ENCODE measurements at regions not wholly inside any gene's neighbourhood (a gene's known extent, or its start where the extent isn't known, plus 50 kb on each side); places are given as distances from the start of the nearest gene placed in this dataset.

DNA sequence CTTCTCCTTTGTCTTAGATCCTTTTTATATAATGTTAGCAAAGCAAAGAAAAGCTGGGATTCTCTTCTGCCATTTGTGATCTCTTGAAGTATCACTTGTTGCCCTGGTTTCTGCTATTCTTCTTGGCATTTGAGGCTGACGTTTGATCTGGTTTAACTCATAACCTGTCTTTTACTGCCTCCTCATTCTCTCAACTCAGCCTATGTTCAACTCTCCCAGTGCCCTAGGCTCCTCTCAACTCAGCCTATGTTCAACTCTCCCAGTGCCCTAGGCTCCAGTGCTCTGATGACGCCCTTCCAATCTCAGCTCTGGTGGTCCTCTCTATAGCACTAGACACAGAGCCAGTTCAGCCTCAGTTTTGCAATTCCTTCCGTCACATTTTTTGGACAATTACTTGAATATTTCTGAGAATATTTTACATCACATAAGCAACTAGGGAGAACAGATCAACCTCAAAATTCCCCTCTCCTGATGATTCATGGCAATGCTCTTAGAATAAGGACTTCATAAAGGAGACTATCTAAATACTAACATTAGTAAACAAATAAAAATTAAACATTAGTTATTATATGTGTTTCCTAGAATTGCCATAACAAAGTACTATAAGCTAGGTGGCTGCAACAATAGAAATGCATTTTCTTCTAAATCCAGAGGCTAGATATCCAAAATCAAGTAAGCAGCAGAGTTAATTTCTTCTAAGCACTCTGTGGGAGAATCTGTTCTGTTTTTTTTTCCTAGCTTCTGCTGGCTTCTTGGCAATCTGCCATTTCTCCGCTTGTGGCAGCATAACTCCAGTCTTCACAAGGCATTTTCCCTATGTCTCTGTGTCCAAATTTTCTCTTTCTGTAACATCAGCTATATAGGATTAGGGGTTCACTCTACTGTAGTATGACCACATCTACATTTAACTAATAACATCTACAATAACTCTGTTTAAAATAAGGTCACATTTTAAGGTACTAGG lies 662.1 kb upstream of the FTMT start:
- no peaks in the 10 kb centered on the region for H3K4me1 ChIP-seq (ENCODE audit: control insufficient read depth in 2 of 2, insufficient read depth in 2 of 2, low read length in 2 of 2)
- no peak overlapping the region for H3K4me3 ChIP-seq (ENCODE audit: low read length in 2 of 2)
- no peaks in the 10 kb centered on the region for H3K9me3 ChIP-seq (ENCODE audit: control insufficient read depth in 2 of 2, insufficient read depth in 1 of 2, low read length in 1 of 2)
- 84% methylated on average over 4 of the region's 4 CpGs for WGBS
- no peaks in the 10 kb centered on the region for H3K27me3 ChIP-seq (ENCODE audit: control insufficient read depth in 2 of 2, insufficient read depth in 1 of 2, low read length in 1 of 2)
- H3K27ac ChIP-seq (ENCODE audit: low read depth in 1 of 2, low read length in 1 of 2) = no peak overlapping the region
- no peak for DNase-seq (ENCODE audit: low read depth in 6 of 9, low spot score in 9 of 9)
- H3K36me3 ChIP-seq (ENCODE audit: control insufficient read depth in 2 of 2, insufficient read depth in 2 of 2, low read length in 1 of 2) = no peaks in the 10 kb centered on the region

DNA sequence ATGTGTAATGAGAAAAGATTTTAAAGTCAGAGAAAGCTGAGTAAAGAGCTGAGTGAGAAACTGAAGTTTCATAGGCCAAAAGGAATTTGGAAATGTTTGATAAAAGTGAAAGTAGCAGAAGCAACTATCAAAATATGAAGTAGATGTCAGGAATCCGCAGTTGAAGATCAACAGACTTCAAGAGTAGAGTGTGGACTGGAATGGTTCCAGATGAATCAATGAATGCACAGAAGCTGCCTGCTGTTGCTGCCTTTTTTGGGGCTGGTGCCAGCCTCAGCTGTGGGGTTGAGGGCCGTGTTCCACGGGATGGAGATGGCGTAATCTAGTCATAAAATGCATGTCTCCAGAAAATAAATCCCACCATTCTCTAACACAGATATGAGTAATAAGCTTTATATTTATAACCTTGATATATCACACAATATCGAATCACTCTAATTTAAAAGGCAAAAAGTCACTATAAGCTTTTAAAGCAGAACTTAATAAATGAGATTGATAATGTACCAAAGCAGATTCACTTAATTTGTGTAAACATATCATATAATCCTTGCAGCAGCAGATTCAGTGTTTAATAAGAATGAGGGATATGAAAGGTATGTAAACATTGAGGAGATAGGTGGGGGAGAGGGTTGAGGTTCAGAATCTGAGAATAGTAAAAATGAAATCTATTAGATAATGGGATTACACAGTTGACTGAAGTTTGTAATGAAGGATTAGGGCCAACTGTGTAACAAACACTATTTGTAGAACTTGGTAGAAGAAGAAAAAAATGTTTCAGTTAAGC lies 652.3 kb upstream of the FTMT start:
- Histone ChIP-seq H3K36me3 (ENCODE audit: control insufficient read depth in 2 of 2, insufficient read depth in 2 of 2, low read length in 1 of 2) (no peaks in the 10 kb centered on the region), H3K9me3 (ENCODE audit: control insufficient read depth in 2 of 2, insufficient read depth in 1 of 2, low read length in 1 of 2) (no peaks in the 10 kb centered on the region), H3K4me1 (ENCODE audit: control insufficient read depth in 2 of 2, insufficient read depth in 2 of 2, low read length in 2 of 2) (no peaks in the 10 kb centered on the region), H3K27me3 (ENCODE audit: control insufficient read depth in 2 of 2, insufficient read depth in 1 of 2, low read length in 1 of 2) (no peaks in the 10 kb centered on the region), H3K4me3 (ENCODE audit: low read length in 2 of 2) (no peak overlapping the region), H3K27ac (ENCODE audit: low read depth in 1 of 2, low read length in 1 of 2) (no peak overlapping the region)
- DNase-seq (ENCODE audit: low read depth in 6 of 9, low spot score in 9 of 9) = no peak
- WGBS = 92% methylated on average over 5 of the region's 5 CpGs

DNA sequence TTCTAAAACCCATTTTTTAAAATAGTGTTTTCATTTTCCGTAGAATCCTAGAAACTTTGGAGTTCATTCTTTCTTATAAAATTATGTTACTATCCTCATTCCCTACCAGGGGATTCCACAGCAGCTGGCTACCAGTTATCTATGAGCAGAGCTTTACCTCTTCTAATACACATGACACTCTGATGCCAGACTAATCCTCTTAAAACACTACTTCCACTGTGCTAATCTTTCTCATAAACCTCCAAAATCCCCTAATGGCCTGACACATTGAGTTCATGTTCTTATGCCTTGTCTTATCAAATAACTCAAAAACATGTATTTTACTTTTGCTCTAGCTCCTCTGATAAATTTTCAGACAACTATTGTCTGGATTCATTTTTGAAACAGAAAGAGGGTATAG lies 633.6 kb upstream of the FTMT start:
- Histone ChIP-seq H3K4me1 (ENCODE audit: control insufficient read depth in 2 of 2, insufficient read depth in 2 of 2, low read length in 2 of 2) (no peaks in the 10 kb centered on the region), H3K27ac (ENCODE audit: low read depth in 1 of 2, low read length in 1 of 2) (no peak overlapping the region), H3K36me3 (ENCODE audit: control insufficient read depth in 2 of 2, insufficient read depth in 2 of 2, low read length in 1 of 2) (no peaks in the 10 kb centered on the region), H3K27me3 (ENCODE audit: control insufficient read depth in 2 of 2, insufficient read depth in 1 of 2, low read length in 1 of 2) (no peaks in the 10 kb centered on the region), H3K4me3 (ENCODE audit: low read length in 2 of 2) (no peak overlapping the region), H3K9me3 (ENCODE audit: control insufficient read depth in 2 of 2, insufficient read depth in 1 of 2, low read length in 1 of 2) (peaks cover 2 to 13% of the 10 kb centered on the region in 2 donors)
- no peak for DNase-seq (ENCODE audit: low read depth in 6 of 9, low spot score in 9 of 9)
- 97% methylated on average over 1 of the region's 1 CpG for whole genome bisulfite sequencing

DNA sequence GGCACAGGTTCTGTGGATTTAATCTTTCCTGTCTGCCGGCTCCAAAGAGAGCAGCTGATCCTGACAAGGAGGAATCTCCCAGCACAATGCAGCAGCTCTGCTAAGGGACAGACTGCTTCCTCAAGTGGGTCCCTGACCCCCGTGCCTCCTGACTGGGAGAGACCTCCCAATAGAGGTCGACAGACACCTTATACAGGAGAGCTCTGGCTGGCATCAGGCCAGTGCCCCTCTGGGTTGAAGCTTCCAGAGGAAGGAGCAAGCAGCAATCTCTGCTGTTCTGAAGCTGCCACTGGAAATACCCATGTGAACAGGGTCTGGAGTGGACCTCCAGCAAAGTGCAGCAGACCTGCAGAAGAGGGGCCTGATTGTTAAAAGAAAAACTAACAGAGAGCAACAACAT lies 630.2 kb upstream of the FTMT start:
- Histone ChIP-seq H3K27me3 (ENCODE audit: control insufficient read depth in 2 of 2, insufficient read depth in 1 of 2, low read length in 1 of 2) (no peaks in the 10 kb centered on the region), H3K4me1 (ENCODE audit: control insufficient read depth in 2 of 2, insufficient read depth in 2 of 2, low read length in 2 of 2) (no peaks in the 10 kb centered on the region), H3K36me3 (ENCODE audit: control insufficient read depth in 2 of 2, insufficient read depth in 2 of 2, low read length in 1 of 2) (no peaks in the 10 kb centered on the region), H3K9me3 (ENCODE audit: control insufficient read depth in 2 of 2, insufficient read depth in 1 of 2, low read length in 1 of 2) (peaks cover 2 to 9% of the 10 kb centered on the region in 2 donors), H3K27ac (ENCODE audit: low read depth in 1 of 2, low read length in 1 of 2) (no peak overlapping the region), H3K4me3 (ENCODE audit: low read length in 2 of 2) (no peak overlapping the region)
- no peak for DNase-seq (ENCODE audit: low read depth in 6 of 9, low spot score in 9 of 9)
- WGBS = 90% methylated on average over 3 of the region's 3 CpGs

DNA sequence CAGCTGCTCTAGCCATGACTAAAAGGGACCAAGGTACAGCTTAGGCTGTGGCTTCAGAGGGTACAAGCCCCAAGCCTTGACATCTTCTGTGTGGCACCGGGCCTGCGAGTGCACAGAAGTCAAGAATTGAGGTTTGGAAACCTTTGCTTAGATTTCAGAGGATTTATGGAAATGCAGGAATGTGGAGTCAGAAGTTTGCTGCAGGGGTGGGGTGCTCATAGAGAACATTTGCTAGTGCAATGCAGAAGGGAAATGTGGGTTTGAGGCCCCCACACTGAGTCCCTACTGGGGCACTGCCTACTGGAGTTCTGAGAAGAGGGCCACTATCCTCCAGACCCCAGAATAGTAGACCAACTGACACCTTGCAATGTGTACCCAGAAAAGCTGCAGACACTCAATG lies 624.9 kb upstream of the FTMT start:
- no peaks in the 10 kb centered on the region for H3K36me3 ChIP-seq (ENCODE audit: control insufficient read depth in 2 of 2, insufficient read depth in 2 of 2, low read length in 1 of 2)
- no peaks in the 10 kb centered on the region for H3K4me1 ChIP-seq (ENCODE audit: control insufficient read depth in 2 of 2, insufficient read depth in 2 of 2, low read length in 2 of 2)
- DNase-seq (ENCODE audit: low read depth in 6 of 9, low spot score in 9 of 9) = no peak
- H3K9me3 ChIP-seq (ENCODE audit: control insufficient read depth in 2 of 2, insufficient read depth in 1 of 2, low read length in 1 of 2) = peaks cover 0 to 7% of the 10 kb centered on the region in 2 donors
- WGBS = 49% methylated on average over 2 of the region's 2 CpGs
- H3K4me3 ChIP-seq (ENCODE audit: low read length in 2 of 2) = no peak overlapping the region
- H3K27ac ChIP-seq (ENCODE audit: low read depth in 1 of 2, low read length in 1 of 2) = no peak overlapping the region
- H3K27me3 ChIP-seq (ENCODE audit: control insufficient read depth in 2 of 2, insufficient read depth in 1 of 2, low read length in 1 of 2) = no peaks in the 10 kb centered on the region

DNA sequence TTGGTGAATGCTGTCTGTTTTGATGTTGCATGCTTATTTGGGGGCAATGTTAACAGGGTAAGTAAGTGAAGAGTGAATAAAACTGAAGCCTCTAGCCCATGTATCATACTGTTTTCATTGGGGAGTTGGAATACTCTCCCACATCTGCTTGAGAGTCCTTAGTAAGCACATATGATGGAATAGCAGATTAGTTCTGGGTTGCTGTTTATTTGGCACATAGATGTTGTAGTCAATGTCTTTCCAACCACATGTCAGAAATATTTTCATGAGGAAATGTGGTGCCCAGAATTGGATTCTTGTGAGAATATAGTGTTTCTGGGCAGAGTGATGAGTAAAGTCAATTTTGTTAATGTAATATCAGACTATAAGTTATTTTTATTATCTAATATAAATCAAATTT lies 611.7 kb upstream of the FTMT start:
- no peak for DNase-seq (ENCODE audit: low read depth in 6 of 9, low spot score in 9 of 9)
- no peaks in the 10 kb centered on the region for H3K4me1 ChIP-seq (ENCODE audit: control insufficient read depth in 2 of 2, insufficient read depth in 2 of 2, low read length in 2 of 2)

DNA sequence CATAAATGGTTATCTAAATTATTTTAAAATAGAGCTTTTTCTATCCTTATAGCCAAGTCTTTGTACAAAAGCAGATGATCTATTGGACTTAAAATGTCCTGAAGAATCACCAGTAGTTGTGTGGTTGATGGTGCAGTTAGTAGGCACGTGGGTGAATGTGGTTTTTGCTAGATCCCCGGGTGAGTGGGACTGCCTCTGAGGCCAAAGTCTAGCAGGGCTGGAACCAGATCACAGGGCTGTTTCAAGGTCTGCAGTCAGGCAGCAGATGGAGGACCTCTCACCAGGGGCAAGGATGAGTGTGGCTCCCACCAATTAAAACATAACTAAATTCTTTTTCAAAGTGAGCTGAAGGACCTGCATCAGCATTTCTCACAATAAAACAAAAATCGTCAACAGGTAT lies 604.7 kb upstream of the FTMT start:
- DNase-seq (ENCODE audit: low read depth in 6 of 9, low spot score in 9 of 9) = no peak
- Histone ChIP-seq H3K27ac (ENCODE audit: low read depth in 1 of 2, low read length in 1 of 2) (no peak overlapping the region), H3K36me3 (ENCODE audit: control insufficient read depth in 2 of 2, insufficient read depth in 2 of 2, low read length in 1 of 2) (no peaks in the 10 kb centered on the region), H3K4me3 (ENCODE audit: low read length in 2 of 2) (no peak overlapping the region), H3K27me3 (ENCODE audit: control insufficient read depth in 2 of 2, insufficient read depth in 1 of 2, low read length in 1 of 2) (no peaks in the 10 kb centered on the region), H3K4me1 (ENCODE audit: control insufficient read depth in 2 of 2, insufficient read depth in 2 of 2, low read length in 2 of 2) (no peaks in the 10 kb centered on the region), H3K9me3 (ENCODE audit: control insufficient read depth in 2 of 2, insufficient read depth in 1 of 2, low read length in 1 of 2) (no peaks in the 10 kb centered on the region)
- WGBS = 84% methylated on average over 3 of the region's 3 CpGs

More for the DNA sequence above, 611.7 kb upstream of the FTMT start:
- no peaks in the 10 kb centered on the region for H3K9me3 ChIP-seq (ENCODE audit: control insufficient read depth in 2 of 2, insufficient read depth in 1 of 2, low read length in 1 of 2)
- no peaks in the 10 kb centered on the region for H3K36me3 ChIP-seq (ENCODE audit: control insufficient read depth in 2 of 2, insufficient read depth in 2 of 2, low read length in 1 of 2)
- no peaks in the 10 kb centered on the region for H3K27me3 ChIP-seq (ENCODE audit: control insufficient read depth in 2 of 2, insufficient read depth in 1 of 2, low read length in 1 of 2)
- no peak overlapping the region for H3K4me3 ChIP-seq (ENCODE audit: low read length in 2 of 2)
- H3K27ac ChIP-seq (ENCODE audit: low read depth in 1 of 2, low read length in 1 of 2) = no peak overlapping the region

DNA sequence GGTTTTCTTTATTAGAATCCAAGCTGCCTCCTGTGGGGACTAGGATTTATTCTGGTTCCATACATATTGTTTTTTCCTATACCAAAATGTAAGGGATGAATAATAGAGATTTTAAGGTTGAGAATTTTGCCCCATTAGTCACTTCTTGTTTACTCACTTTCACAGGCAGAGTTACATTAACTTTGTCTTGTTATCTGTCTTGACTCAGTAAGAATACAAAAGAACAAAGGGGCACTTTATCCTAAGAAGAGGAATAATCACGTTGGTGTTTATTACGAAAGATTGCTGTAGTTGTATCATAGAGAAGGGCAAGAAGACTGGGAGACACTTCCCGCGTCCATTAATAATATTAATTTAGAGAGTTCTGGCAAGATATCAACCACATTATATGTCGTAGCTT lies 599.7 kb upstream of the FTMT start:
- 88% methylated on average over 5 of the region's 5 CpGs for WGBS
- Histone ChIP-seq H3K27ac (ENCODE audit: low read depth in 1 of 2, low read length in 1 of 2) (no peak overlapping the region), H3K4me1 (ENCODE audit: control insufficient read depth in 2 of 2, insufficient read depth in 2 of 2, low read length in 2 of 2) (no peaks in the 10 kb centered on the region), H3K9me3 (ENCODE audit: control insufficient read depth in 2 of 2, insufficient read depth in 1 of 2, low read length in 1 of 2) (no peaks in the 10 kb centered on the region), H3K27me3 (ENCODE audit: control insufficient read depth in 2 of 2, insufficient read depth in 1 of 2, low read length in 1 of 2) (no peaks in the 10 kb centered on the region), H3K36me3 (ENCODE audit: control insufficient read depth in 2 of 2, insufficient read depth in 2 of 2, low read length in 1 of 2) (no peaks in the 10 kb centered on the region), H3K4me3 (ENCODE audit: low read length in 2 of 2) (no peak overlapping the region)
- DNase-seq (ENCODE audit: low read depth in 6 of 9, low spot score in 9 of 9) = no peak

DNA sequence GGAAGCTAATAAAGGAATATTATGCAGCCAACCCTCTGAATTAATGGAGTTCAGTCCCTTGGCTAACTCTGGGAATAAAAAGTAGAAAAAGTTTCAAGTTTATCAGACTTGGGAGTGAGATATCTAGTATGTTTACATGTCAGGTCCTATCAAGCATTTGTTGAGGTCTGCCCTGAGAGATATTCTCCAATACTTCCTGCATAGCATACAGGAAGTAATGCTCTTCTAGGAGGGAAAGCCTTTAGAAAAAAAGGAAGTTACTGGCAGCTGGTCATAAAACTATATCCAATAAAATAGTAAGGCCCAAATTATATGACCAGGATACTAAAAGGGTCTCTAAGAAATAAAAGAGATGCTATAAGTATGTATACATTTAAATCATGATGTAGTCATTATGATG lies 594.1 kb upstream of the FTMT start:
- no peaks in the 10 kb centered on the region for H3K4me1 ChIP-seq (ENCODE audit: control insufficient read depth in 2 of 2, insufficient read depth in 2 of 2, low read length in 2 of 2)
- no peaks in the 10 kb centered on the region for H3K36me3 ChIP-seq (ENCODE audit: control insufficient read depth in 2 of 2, insufficient read depth in 2 of 2, low read length in 1 of 2)
- no peaks in the 10 kb centered on the region for H3K9me3 ChIP-seq (ENCODE audit: control insufficient read depth in 2 of 2, insufficient read depth in 1 of 2, low read length in 1 of 2)
- H3K27ac ChIP-seq (ENCODE audit: low read depth in 1 of 2, low read length in 1 of 2) = no peak overlapping the region
- no peaks in the 10 kb centered on the region for H3K27me3 ChIP-seq (ENCODE audit: control insufficient read depth in 2 of 2, insufficient read depth in 1 of 2, low read length in 1 of 2)
- H3K4me3 ChIP-seq (ENCODE audit: low read length in 2 of 2) = no peak overlapping the region
- no peak for DNase-seq (ENCODE audit: low read depth in 6 of 9, low spot score in 9 of 9)

All from thymus (tissue), 11 donors.